Stomach (tissue), 8 donors: ENCODE measurements at regions not wholly inside any gene's neighbourhood (a gene's known extent, or its start where the extent isn't known, plus 50 kb on each side); places are given as distances from the start of the nearest gene placed in this dataset.
"Not testable (repeated sequence)": the region's sequence is repeated elsewhere in the genome, so short reads cannot be mapped to it uniquely, and the experiment has no call there.

Experiments used
- DNase-seq, 2 donors: peaks; one replicate each; pipeline versions ENCODE4 v3.0.0 to v3.0.0-alpha.2; 2013 to 2019
- H3K27ac ChIP-seq, 5 donors: fragments of 200-600 bp in 4 of 5; sonication (generic) in 4 of 5; one replicate each; pipeline ENCODE4 v1.5.1; 2013 to 2019; ENCODE audit warnings: mild to moderate bottlenecking in 1 of 5, moderate library complexity in 1 of 5
- H3K27me3 ChIP-seq, 3 donors: fragments of 200-600 bp; sonication (generic); one replicate each; pipeline ENCODE4 v1.5.1; 2017 to 2019; ENCODE audit warnings: mixed run types in 1 of 3
- H3K36me3 ChIP-seq, 4 donors: fragments of 200-600 bp; sonication (generic); 1 replicate in 3 of 4; 2 replicates in 1 of 4; pipeline ENCODE4 v1.5.1; 2016 to 2019
- H3K4me1 ChIP-seq, 4 donors: fragments of 200-600 bp; sonication (generic); one replicate each; pipeline ENCODE4 v1.5.1; 2016 to 2019
- H3K4me3 ChIP-seq, 4 donors: fragments of 200-600 bp; sonication (generic) in 3 of 4; one replicate each; pipeline ENCODE4 v1.5.1; 2016 to 2019; ENCODE audit warnings: mild to moderate bottlenecking in 1 of 4
- H3K9me3 ChIP-seq, 4 donors: fragments of 200-600 bp; sonication (generic); one replicate each; pipeline ENCODE4 v1.5.1; 2016 to 2019
- CTCF ChIP-seq, 7 experiments: fragments of 450-650 bp in 4 of 7; fragments of 200-600 bp in 3 of 7; sonication (generic) in 3 of 7; IDR thresholded peaks; one replicate each; pipeline ENCODE4 v1.5.1; 2016 to 2019; ENCODE audit warnings: antibody characterized with exemption in 7 of 7, control low read depth in 2 of 7, mild to moderate bottlenecking in 1 of 7
- EP300 ChIP-seq: sonication (generic); formaldehyde crosslinking; IDR thresholded peaks from one replicate; pipeline ENCODE4 v1.6.1; 2017; ENCODE audit warnings: antibody characterized with exemption
- POLR2A ChIP-seq, 4 donors: fragments of 450-650 bp; IDR thresholded peaks; one replicate each; pipeline ENCODE4 v1.6.1; 2016; ENCODE audit warnings: antibody characterized with exemption in 4 of 4, control low read depth in 2 of 4, mild to moderate bottlenecking in 1 of 4, moderate library complexity in 1 of 4
- POLR2AphosphoS5 ChIP-seq, 3 donors: sonication (generic); formaldehyde crosslinking; IDR thresholded peaks; one replicate each; pipeline ENCODE4 v1.6.1; 2016; ENCODE audit warnings: antibody characterized with exemption in 3 of 3
- WGBS, 5 donors: extraction: QIAGEN DNeasy Blood & Tissue Kit in 3 of 5; methylation state at CpG; one replicate each; pipeline versions ENCODE4 v1.1.5 to v1.1.7; 2013 to 2018; 5-methylcytosine and 5-hydroxymethylcytosine counted together
- intact Hi-C: fragments of 100-400 bp; cut with DNase I; formaldehyde crosslinking; loops from one replicate; pipeline ENCODE4 v1.15.1; 2023; ENCODE audit warnings: low total_unique reads
- donor health status: healthy with polysubstance abuse.
- donor health status: Bipolar disorder and iron deficiency.
- donor health status: healthy.

- Histone ChIP-seq H3K27me3 (peaks cover 0 to 4% (median 0%) of the 10 kb centered on the region in 3 donors), H3K27ac (no peak overlapping the region), H3K36me3 (no peaks in the 10 kb centered on the region), H3K4me1 (no peaks in the 10 kb centered on the region), H3K9me3 (no peaks in the 10 kb centered on the region), H3K4me3 (no peak overlapping the region)
- intact Hi-C loops, result no loop called here
- 93 to 100% (median 94%) methylated on average over 1 to 3 of the region's 3 CpGs for WGBS, 5 donors
- TF ChIP-seq CTCF (IDR thresholded peaks at IDR 0.05) (no peak), EP300 (no peak), POLR2AphosphoS5 (IDR thresholded peaks at IDR 0.05) (no peak), POLR2A (IDR thresholded peaks at IDR 0.05) (no peak)
- no peak for DNase-seq
These were observed 61.4 kb downstream of the DDX53 start for GRCh38 chrX:23061116-23061515.

GRCh38 chrX:23062359-23062758 is 62.6 kb downstream of the DDX53 start:
- Histone ChIP-seq H3K27me3 (peaks cover 0 to 4% (median 0%) of the 10 kb centered on the region in 3 donors), H3K4me1 (no peaks in the 10 kb centered on the region), H3K27ac (no peak overlapping the region), H3K4me3 (no peak overlapping the region), H3K36me3 (no peaks in the 10 kb centered on the region), H3K9me3 (no peaks in the 10 kb centered on the region)
- TF ChIP-seq POLR2AphosphoS5 (IDR thresholded peaks at IDR 0.05) (no peak), POLR2A (IDR thresholded peaks at IDR 0.05) (no peak), CTCF (IDR thresholded peaks at IDR 0.05) (no peak), EP300 (no peak)
- intact Hi-C loops, result no loop called here
- WGBS, 5 donors, result 82 to 92% (median 86%) methylated on average over 3 of the region's 3 CpGs
- no peak for DNase-seq

- TF ChIP-seq POLR2A (IDR thresholded peaks at IDR 0.05) (no peak), CTCF (IDR thresholded peaks at IDR 0.05) (no peak), POLR2AphosphoS5 (IDR thresholded peaks at IDR 0.05) (no peak), EP300 (no peak)
- H3K27ac ChIP-seq, result no peak overlapping the region
- peaks cover 0 to 4% (median 0%) of the 10 kb centered on the region in 3 donors for H3K27me3 ChIP-seq
- no peak overlapping the region for H3K4me3 ChIP-seq
- no peaks in the 10 kb centered on the region for H3K36me3 ChIP-seq
- 69 to 85% (median 74%) methylated on average over 5 of the region's 5 CpGs for WGBS, 5 donors
- H3K4me1 ChIP-seq, result no peaks in the 10 kb centered on the region
- peaks cover 0 to 15% (median 5%) of the 10 kb centered on the region in 4 donors for H3K9me3 ChIP-seq
- intact Hi-C loops, result no loop called here
- DNase-seq, result no peak
These were observed 67.0 kb downstream of the DDX53 start for GRCh38 chrX:23066588-23067281.

GRCh38 chrX:23075461-23075860 is 75.7 kb downstream of the DDX53 start:
- H3K36me3 ChIP-seq, H3K27me3 ChIP-seq, H3K9me3 ChIP-seq, H3K4me3 ChIP-seq, H3K27ac ChIP-seq, H3K4me1 ChIP-seq, intact Hi-C loops: not testable (repeated sequence)
- DNase-seq, result peak in 1 of 2 donors; percentile 2
- 93 to 99% (median 96%) methylated on average over 19 to 21 of the region's 21 CpGs for whole genome bisulfite sequencing, 5 donors

GRCh38 chrX:23079347-23079746 is 79.6 kb downstream of the DDX53 start:
- Histone ChIP-seq H3K9me3 (no peaks in the 10 kb centered on the region), H3K4me1 (no peaks in the 10 kb centered on the region), H3K27ac (no peak overlapping the region), H3K36me3 (no peaks in the 10 kb centered on the region), H3K27me3 (no peaks in the 10 kb centered on the region), H3K4me3 (no peak overlapping the region)
- TF ChIP-seq CTCF (IDR thresholded peaks at IDR 0.05) (peak in 1 of 7 experiments; percentile 8), POLR2A (IDR thresholded peaks at IDR 0.05) (no peak)
- no peak for DNase-seq
- 68 to 89% (median 83%) methylated on average over 1 of the region's 1 CpG for WGBS, 5 donors
- intact Hi-C loops, result no loop called here
